ENCODE measurements at regions not wholly inside any gene's neighbourhood (a gene's known extent, or its start where the extent isn't known, plus 50 kb on each side); places are given as distances from the start of the nearest gene placed in this dataset.
A peak's percentile ranks its signal among the peaks of the same experiment; 100 is the strongest.

DNA sequence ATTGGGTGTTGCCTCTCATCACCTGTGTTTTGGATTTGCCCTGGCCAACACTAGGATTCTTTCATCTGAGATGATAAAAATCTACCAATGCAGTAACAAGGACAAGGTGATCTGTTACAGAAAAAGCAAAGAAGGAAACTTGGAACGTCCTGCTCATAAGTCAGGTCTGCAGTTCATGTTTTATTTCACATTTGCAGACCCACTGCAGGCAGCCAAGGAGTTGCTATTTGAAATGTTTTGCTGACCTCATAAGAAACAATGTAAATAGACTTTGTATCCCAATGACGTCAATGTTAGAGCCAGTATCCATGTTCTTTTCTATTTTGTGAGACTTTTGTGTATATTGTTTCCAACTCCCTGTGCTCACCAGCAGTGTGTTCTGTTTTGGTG is 312.9 kb downstream of the DEPDC1B start:
- no peak for DNase-seq (ENCODE audit: extremely low read depth, low read depth, low spot score)

DNA sequence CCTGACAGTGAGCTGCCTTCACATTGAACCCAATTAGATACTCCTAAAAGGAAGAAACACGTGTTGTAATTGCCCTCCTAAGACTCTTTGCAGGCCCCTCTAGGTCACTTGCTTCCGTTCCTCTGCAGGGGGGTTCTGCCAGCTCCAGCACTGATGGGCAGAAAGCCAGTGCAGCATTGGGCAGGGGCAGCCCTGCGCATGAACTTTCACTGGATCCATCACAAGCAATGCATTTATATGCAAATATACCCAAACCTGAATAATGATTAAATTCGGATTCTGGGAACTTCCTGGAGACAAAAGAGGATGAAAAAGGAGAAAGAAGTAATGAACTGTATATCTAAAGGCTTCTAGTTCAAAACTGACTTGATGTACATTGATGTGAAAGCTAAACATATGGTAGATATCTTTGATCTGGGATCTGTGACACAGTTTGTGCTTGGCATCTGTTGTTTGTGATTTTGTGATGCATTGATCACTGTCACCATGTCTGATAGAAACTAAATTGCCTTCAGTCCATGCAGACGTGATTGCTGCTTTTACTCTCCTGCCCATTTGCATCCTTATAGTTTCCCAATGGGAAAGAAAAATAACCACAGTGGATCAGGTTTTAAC is 313.4 kb downstream of the DEPDC1B start:
- DNase-seq (ENCODE audit: extremely low read depth, low read depth, low spot score): no peak

DNA sequence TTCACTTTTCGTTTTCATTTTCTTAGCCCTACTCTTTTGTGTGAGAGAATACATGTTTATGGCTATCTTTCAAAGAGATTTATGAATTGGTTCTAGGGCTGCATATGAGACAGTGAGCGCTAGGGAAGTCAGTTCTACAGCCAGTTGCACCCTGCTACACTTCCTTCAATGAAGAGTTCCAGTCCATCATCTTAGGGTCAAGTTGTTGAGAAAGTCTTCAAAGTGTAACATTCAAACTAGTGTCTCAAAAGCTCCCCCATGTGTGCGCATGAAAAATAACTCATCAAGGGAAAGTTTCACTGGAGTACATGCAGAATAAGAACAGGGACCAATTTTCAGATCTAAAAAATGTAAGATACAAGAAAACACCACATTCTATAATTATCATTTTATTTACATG is 317.2 kb downstream of the DEPDC1B start:
- DNase-seq (ENCODE audit: extremely low read depth, low read depth, low spot score): peak; percentile 5

DNA sequence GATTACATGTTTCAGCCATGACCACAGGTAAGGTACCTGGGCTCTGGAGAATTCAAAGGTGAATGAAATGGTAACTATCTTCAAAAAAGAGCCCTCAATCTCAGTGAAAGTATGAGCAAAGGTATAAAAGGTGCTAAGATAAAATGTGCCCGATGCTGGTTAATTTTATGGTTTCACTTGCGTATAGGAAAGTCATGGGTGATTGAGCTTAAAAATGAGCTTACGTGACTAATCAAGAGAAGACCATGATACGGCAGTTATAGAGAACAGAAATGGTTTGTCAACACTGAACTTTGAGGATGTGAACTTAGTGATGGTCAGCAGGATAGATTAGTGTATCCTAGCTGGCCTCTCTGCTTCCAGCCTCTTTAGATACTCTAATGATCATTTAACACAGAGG is 320.1 kb downstream of the DEPDC1B start:
- DNase-seq (ENCODE audit: extremely low read depth, low read depth, low spot score): no peak

DNA sequence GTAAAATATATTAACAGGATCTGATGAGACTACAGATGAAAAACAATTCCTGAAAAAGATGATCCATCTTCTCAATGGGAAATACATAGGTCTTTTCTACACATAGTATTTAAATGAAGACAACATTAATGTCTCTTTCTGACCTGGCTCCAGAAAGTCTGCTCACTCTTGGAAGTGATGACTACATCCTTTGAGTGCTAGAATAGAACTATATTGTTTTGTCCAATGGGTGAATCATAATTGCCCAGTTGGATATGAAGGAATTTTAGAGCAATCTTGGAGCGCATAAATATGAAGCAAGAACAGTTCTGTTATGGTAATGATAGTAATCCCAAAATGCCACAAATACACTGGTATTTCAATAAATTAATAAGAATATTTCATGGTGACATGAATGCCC is 322.1 kb downstream of the DEPDC1B start:
- no peak for DNase-seq (ENCODE audit: extremely low read depth, low read depth, low spot score)

DNA sequence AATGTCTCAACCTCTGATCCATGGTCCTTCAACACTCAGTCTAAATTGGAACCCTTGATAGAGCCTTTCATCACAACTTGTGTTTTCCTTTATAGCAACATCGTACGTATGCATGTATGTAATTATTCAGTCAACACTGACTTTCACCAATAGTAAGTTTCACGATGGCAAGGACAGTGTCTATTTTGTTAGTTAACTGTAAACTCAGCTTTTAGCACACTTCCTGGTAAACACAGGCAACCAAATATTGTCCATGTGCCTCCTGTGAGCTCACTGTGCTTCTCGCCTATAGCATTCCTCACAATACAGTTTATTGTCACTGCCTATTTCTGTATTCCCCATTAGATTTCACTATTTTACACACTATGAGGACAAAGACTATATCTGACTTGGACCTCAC is 323.1 kb downstream of the DEPDC1B start:
- DNase-seq (ENCODE audit: extremely low read depth, low read depth, low spot score): no peak

DNA sequence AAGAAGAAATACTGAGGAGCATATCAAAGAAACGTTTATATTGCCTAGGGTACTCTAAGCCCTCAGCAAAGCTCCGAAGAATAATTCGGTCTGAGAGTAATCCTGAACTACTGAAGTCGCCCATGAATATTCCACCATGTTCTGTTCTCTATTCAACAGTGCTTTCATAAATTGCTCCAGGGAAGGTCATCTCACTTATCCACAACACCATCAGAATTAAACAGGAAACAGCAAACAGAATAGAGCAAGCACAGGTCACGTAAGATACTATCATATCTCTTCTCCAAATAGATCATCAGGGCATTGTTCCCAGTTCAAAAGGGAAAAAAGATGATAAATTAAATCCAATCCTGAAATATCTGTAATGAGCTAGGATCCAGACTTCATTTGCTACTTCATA is 325.6 kb downstream of the DEPDC1B start:
- DNase-seq (ENCODE audit: extremely low read depth, low read depth, low spot score): no peak

DNA sequence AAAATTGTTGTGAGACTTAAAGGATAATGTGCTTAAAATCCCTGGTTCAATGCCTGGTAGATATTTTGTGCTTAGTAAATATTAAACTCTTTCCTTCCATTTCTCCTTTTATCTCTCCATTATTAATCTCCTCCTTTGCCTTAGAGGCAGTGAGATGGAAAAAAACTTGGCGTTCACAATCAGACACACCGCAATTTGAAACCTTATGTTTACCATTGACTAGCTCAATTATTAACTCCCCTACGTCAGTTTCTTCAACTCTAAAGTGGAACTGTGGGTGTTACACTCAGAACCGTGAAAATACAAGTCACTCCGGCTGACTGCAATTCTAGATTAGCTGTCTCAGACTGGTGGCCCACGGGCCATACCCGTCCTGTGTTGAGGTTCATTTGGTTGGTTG is 327.2 kb downstream of the DEPDC1B start:
- DNase-seq (ENCODE audit: extremely low read depth, low read depth, low spot score): no peak

DNA sequence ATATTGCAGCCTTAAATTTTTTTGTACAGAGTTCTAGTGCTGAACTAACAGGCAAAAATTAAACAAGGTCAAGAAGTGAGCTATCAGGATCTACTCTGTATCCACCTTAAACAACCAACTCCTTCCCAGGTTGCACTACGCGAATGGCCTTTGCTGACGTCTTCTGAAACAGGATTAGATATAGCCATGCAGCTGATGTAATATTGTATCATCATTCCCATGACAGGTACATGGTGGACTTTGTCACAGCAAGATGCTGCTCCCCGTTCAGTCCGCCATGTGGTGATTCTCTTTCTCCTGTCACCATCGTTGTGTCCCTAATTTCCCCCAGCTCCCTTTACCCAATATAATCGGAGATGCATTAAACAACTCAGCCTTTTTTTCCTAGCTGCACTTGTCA is 328.9 kb downstream of the DEPDC1B start:
- DNase-seq (ENCODE audit: extremely low read depth, low read depth, low spot score): no peak

DNA sequence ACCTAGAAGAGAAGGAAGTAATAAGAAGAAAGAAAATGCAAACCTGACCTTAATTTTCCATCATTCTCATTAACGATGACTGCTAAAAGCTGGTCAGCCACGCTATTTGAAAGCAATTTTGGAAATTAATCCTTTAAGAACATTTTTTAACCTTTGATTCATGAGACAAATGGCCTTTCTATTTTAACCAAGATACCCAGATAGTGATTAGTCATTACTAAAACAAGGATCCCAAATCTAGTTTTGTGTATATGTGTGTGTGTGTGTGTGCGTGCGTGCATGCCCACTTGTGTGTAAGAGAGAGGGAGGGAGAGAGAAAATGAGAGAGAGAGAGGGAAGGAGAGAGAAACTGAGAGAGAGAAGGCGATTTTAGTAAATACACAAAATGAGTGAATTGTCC is 329.5 kb downstream of the DEPDC1B start:
- no peak for DNase-seq (ENCODE audit: extremely low read depth, low read depth, low spot score)

DNA sequence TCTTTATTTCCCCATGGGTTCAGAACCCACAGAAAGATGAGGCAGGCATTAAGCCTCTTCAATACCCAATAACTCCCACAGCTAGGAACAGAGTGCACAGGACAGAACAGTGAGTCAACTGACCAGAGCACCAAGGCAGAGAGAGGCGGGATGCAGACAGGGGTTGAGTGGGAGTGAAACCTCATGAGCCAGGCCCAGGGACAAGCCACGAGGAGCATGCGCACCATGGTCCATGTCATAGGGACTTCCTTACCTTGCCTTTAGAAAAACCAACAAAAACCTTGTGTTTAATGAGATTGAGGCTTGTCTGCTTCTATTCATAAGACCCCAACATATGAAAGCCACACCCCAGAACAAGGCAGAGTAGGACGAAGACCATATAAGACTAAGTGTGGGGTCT is 330.6 kb downstream of the DEPDC1B start:
- DNase-seq (ENCODE audit: extremely low read depth, low read depth, low spot score): no peak

DNA sequence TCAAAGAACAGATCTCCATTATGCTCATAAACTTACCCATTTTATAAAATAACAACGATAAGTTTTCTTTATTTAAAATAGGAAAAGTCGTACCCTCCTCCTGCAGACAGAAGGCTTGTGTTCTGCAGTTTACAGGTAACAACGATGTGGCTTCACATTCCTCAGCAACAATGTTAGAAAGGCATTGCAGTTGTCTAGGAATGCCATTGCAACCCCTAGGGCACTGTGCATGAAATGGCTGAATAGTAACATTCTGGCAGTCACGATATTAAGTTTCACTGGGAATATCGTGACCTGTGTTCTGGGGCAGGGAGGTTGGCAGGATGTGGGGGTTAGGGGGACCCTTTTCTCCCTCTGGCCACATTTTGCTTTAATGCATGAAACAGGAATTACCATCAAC is 331.9 kb downstream of the DEPDC1B start:
- no peak for DNase-seq (ENCODE audit: extremely low read depth, low read depth, low spot score)

DNA sequence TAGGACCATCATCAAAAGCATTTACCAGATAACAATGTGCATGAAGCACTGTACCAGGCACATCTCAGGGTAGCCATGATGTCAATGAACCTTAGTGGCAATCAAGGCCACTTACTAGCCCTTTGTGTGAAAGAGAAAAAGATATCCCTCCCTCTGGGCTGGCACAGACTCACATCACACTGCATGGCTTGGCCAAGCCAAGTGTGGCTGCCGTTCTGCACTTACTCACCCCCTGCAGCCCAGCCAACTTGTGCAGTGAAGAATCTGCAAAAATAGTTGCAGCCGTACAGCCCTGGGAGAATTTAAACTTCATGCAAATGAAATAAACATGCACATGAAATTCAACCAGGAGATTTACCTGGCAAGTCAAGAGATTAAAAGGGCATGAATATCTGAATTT is 333.5 kb downstream of the DEPDC1B start:
- DNase-seq (ENCODE audit: extremely low read depth, low read depth, low spot score): no peak

DNA sequence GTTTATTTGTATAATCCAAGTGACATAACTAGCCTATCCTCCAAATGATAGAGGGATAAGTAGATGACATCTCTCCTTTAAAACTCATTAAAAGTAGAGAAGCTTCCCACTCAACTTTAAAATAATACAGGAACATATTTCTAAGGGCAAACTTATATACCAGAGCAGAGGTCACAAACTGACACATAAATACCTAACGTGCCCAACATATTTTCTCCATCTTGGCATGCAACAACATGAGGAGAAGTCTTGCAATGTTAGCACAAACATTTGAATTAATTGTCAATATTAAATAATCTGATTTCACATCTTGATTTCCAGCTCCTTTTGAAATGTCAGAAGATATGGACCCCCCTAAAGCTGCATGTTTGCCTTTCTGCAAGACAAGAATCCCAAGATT is 335.0 kb downstream of the DEPDC1B start:
- no peak for DNase-seq (ENCODE audit: extremely low read depth, low read depth, low spot score)

DNA sequence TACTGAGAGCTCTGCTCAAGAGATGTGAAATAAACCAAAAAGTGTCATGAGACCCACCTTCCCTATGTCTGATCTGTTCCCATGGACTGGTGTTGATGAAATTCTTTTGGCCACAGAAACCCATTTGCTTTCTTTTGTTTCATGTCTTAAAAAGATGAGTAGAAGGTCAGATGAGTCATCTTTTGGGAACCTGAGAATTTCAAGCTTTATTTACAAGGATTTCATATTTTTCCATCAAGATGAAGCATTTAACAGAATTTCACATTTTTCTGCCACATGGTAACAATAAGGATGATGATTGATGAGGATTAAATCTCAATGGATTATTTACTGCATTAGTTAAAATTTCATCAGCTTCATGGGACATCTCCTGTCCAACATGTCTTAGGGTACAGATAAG is 337.8 kb downstream of the DEPDC1B start:
- DNase-seq (ENCODE audit: extremely low read depth, low read depth, low spot score): no peak

DNA sequence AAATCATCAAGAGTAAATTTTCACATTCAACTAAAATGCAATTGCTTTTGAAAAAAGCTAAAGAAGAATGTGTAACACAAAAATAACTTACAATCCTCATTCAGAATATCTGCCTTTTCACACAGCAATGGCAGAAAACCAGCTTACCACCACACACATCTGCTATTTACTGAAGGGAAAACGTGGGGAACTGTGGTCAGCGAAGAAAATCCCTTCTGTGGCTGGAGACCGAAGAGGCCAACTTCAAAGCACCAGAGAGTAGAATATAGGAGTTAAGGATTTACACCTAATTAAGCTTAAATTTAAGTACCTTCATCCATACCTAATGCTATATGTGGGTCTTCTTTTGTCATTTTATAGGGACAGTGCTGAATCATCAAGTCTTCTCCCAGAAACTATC is 339.6 kb downstream of the DEPDC1B start:
- no peak for DNase-seq (ENCODE audit: extremely low read depth, low read depth, low spot score)

DNA sequence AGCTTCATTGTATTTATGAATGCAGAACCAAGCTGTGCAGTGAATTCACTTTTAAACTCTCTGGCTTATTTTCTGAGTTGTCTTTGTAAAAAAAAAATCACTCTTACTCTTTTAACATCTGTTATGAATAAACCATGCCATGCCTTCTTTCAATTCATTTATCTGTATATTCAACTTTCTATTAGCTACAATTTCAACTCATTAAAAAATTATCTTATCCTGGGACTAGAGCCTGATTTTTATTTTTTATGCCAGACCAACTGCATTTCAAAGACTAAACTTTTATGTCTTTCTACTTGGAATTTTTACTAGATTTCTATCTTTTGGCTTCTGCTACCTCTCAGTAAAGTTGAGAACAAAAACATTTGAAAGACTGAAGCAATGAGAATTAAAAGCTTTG is 342.7 kb downstream of the DEPDC1B start:
- no peak for DNase-seq (ENCODE audit: extremely low read depth, low read depth, low spot score)

DNA sequence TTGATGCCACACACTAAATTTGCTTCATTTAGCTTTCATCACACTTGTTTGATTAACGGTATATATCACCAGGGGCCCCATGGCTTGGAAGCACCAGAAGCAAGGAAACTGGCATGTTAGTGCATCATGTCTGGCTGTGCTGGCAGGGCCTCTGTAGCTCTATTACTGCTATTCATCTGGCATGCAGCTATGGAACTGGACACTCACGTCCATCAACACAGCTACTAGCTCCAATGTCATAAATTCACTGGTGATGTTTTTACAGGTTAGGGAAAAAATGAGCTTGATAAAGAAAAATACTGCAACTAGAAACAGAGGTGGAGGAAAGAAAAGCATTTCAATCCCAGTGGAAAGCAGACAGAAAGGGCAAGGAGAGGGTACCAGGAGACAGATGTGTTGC is 343.2 kb downstream of the DEPDC1B start:
- no peak for DNase-seq (ENCODE audit: extremely low read depth, low read depth, low spot score)

DNA sequence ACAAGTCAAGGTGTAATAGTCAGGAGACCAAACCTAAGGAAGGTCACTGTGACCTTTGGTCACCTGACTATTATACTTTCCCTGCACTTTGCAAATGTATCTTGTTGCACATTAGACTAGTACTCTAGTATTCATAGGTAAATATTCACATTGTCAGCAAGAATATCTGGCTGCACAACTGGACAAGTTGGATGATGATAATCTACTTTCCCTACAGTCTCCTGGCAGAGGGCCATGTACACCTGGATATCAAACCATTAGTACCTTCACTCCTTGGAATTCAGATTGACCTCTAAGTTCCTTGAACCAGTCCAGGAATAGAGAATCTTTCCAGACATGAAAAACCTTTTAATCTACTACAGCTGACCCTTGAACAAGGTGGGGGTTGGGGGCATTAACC is 344.8 kb downstream of the DEPDC1B start:
- DNase-seq (ENCODE audit: extremely low read depth, low read depth, low spot score): no peak

DNA sequence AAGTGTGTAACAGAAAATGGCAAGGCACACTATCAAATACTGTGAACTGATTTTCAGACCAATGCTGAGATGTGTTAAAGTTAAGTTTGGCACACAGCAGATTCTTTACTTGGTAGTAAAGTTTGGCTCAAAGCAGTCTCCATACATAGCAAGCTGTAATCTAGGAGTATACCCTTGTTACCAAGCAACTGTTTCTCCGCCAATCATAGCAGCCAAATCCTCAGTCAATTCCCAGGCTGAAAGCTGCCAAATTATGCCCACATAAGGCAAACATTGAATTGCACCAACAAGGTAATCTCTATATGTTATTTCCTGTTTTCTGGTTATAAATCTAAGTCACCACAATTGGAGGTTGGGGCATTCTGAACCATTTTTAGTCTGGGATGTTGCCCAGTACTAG is 345.7 kb downstream of the DEPDC1B start:
- no peak for DNase-seq (ENCODE audit: extremely low read depth, low read depth, low spot score)

DNA sequence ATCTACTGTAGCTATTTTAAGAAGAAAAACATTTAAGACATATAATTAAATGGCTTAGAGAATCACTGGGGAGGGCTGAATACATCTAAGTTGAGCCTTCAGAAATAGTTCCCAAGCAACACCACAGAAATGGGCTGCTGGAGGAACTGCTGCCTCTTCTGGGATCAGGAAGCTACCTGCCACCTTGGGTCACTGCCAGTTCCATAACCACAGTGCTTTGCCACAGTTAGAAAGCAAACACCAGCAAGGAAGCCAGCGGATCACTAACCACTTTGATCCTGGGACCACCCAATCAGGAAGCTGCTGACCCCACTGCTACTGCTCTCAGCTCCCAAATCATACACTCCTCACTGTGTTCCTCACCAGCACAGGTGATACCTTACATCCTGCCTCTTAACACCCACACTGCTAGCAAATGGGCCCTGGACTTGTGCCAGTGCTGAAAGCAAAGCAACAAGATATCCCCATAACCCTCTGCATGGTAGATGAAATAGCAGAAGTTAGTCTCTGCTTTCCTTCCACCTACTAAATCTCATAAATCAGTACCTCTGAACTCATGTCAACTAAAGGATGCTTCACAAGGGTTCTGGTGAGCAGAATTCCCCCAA is 346.9 kb downstream of the DEPDC1B start:
- DNase-seq (ENCODE audit: extremely low read depth, low read depth, low spot score): no peak

DNA sequence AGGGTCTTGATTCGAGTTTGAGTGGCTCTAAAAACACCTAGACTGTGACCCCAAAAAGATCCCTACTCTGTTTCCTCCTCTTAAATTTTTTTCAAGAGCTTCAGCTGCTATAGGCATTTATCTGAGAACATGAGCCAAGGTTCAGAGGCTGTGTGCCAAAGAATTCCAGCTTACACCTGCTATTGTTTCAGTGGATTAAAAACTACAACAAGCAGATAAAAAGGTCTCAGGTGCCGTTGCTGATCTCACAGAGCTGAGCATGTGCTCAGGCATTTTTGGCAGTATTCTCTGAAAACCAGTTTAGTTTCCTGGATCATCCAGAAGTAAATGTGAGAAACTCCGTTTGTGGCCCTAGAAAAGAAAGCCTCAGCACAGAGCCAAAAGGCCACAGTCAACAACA is 349.2 kb downstream of the DEPDC1B start:
- DNase-seq (ENCODE audit: extremely low read depth, low read depth, low spot score): no peak

DNA sequence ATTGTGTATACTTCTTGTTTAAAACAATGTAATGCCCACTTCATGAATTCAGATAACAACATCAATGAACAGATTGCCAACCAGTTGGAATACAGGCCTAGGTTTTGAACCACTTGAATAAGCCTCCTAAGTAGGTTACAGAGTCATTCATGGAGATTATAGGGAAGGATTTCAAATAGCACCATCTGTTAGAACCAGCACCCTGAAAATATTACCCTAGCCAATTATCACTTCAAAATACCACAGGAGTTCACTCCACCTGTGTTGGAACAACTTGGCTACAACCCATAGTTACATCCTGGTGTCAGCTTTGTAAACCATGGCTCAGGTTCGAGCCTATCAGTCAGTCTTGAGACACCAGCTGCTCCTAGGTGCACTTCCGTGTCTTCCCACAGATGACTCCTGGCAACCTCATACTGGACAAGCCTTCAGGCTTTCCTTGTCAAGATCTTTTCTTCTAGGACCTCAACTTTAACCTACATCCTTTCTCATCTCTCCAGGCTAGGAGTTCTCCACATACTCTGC is 350.0 kb downstream of the DEPDC1B start:
- DNase-seq (ENCODE audit: extremely low read depth, low read depth, low spot score): no peak
